ENCODE measurements at regions not wholly inside any gene's neighbourhood (a gene's known extent, or its start where the extent isn't known, plus 50 kb on each side); places are given as distances from the start of the nearest gene placed in this dataset.

DNA sequence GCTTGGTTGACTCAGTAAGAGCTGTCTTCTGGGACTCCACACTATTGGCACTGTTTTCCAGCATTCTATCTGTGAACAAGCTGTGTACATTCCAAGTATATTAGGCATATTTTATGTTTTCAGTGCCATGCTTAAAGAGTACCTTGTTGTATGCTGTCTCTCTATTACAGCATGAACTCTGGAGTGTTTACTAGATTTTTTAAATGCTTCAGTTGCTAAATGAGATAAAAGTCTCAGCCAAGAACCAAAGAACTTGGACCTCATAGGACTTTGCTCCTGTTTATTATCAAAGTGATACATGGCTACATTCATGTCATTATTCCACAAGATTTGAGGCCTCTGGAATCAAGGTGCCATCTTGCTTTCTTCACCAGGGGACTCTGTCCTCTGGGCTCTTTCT, 167.2 kb downstream of the C9orf152 start:
- POLR2A ChIA-PET: no interaction called here
- peaks cover 4% of the 10 kb centered on the region for H3K9me3 Mint-ChIP-seq

DNA sequence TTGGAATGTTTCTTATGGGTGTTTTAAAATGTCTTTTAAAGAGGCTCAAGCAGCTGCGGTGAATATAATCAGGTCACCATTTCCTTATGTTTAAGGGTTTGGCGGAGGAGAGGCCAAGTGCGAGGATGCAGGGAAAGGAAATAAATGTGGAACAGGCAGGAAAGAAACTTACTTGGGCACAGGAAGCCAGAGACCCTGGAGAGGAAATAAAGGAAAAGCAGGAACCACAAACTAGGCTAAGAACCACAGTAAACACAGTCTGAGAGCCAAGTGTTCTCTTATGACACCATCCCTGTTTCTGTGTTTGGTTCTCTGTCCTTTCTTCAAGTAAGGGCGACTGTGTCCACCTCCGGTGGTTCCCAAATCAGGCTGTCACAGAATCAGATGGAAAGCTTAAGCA, 166.5 kb downstream of the C9orf152 start:
- ChIA-PET CTCF (no interaction called here), POLR2A (no interaction called here)
- peaks cover 4% of the 10 kb centered on the region for H3K9me3 Mint-ChIP-seq
- H3K4me3 Mint-ChIP-seq: no peak overlapping the region
- H3K36me3 Mint-ChIP-seq: peaks cover 3% of the 10 kb centered on the region; the same call in 1 of the 2 replicates
- no peaks in the 10 kb centered on the region for H3K27me3 Mint-ChIP-seq (ENCODE audit: low read depth)
- ATAC-seq (no peak), DNase-seq (ENCODE audit: low spot score) (no peak)
- peaks cover 14% of the 10 kb centered on the region for H3K4me1 Mint-ChIP-seq
- H3K27ac Mint-ChIP-seq: no peak overlapping the region
- TF ChIP-seq, protein P1, sequence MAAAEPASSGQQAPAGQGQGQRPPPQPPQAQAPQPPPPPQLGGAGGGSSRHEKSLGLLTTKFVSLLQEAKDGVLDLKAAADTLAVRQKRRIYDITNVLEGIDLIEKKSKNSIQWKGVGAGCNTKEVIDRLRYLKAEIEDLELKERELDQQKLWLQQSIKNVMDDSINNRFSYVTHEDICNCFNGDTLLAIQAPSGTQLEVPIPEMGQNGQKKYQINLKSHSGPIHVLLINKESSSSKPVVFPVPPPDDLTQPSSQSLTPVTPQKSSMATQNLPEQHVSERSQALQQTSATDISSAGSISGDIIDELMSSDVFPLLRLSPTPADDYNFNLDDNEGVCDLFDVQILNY (CRISPR knock-in tag; IDR thresholded peaks at IDR 0.05): no peak
- no peak for TF ChIP-seq ZBTB21 (CRISPR knock-in tag; IDR thresholded peaks at IDR 0.05; ENCODE audit: borderline replicate concordance)
- TF ChIP-seq, protein P2, sequence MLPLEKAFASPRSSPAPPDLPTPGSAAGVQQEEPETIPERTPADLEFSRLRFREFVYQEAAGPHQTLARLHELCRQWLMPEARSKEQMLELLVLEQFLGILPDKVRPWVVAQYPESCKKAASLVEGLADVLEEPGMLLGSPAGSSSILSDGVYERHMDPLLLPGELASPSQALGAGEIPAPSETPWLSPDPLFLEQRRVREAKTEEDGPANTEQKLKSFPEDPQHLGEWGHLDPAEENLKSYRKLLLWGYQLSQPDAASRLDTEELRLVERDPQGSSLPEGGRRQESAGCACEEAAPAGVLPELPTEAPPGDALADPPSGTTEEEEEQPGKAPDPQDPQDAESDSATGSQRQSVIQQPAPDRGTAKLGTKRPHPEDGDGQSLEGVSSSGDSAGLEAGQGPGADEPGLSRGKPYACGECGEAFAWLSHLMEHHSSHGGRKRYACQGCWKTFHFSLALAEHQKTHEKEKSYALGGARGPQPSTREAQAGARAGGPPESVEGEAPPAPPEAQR (CRISPR knock-in tag; IDR thresholded peaks at IDR 0.05): no peak
- TF ChIP-seq, protein P3, sequence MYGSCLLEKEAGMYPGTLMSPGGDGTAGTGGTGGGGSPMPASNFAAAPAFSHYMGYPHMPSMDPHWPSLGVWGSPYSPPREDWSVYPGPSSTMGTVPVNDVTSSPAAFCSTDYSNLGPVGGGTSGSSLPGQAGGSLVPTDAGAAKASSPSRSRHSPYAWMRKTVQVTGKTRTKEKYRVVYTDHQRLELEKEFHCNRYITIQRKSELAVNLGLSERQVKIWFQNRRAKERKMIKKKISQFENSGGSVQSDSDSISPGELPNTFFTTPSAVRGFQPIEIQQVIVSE (CRISPR knock-in tag; IDR thresholded peaks at IDR 0.05; ENCODE audit: borderline replicate concordance): no peak
- no peak for TF ChIP-seq JUN (CRISPR knock-in tag; IDR thresholded peaks at IDR 0.05)
- TF ChIP-seq, protein P4, sequence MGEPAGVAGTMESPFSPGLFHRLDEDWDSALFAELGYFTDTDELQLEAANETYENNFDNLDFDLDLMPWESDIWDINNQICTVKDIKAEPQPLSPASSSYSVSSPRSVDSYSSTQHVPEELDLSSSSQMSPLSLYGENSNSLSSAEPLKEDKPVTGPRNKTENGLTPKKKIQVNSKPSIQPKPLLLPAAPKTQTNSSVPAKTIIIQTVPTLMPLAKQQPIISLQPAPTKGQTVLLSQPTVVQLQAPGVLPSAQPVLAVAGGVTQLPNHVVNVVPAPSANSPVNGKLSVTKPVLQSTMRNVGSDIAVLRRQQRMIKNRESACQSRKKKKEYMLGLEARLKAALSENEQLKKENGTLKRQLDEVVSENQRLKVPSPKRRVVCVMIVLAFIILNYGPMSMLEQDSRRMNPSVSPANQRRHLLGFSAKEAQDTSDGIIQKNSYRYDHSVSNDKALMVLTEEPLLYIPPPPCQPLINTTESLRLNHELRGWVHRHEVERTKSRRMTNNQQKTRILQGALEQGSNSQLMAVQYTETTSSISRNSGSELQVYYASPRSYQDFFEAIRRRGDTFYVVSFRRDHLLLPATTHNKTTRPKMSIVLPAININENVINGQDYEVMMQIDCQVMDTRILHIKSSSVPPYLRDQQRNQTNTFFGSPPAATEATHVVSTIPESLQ (CRISPR knock-in tag; IDR thresholded peaks at IDR 0.05): no peak
- TF ChIP-seq, protein P5, sequence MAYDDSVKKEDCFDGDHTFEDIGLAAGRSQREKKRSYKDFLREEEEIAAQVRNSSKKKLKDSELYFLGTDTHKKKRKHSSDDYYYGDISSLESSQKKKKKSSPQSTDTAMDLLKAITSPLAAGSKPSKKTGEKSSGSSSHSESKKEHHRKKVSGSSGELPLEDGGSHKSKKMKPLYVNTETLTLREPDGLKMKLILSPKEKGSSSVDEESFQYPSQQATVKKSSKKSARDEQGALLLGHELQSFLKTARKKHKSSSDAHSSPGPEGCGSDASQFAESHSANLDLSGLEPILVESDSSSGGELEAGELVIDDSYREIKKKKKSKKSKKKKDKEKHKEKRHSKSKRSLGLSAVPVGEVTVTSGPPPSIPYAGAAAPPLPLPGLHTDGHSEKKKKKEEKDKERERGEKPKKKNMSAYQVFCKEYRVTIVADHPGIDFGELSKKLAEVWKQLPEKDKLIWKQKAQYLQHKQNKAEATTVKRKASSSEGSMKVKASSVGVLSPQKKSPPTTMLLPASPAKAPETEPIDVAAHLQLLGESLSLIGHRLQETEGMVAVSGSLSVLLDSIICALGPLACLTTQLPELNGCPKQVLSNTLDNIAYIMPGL (CRISPR knock-in tag; IDR thresholded peaks at IDR 0.05): no peak
- TF ChIP-seq, protein P6, sequence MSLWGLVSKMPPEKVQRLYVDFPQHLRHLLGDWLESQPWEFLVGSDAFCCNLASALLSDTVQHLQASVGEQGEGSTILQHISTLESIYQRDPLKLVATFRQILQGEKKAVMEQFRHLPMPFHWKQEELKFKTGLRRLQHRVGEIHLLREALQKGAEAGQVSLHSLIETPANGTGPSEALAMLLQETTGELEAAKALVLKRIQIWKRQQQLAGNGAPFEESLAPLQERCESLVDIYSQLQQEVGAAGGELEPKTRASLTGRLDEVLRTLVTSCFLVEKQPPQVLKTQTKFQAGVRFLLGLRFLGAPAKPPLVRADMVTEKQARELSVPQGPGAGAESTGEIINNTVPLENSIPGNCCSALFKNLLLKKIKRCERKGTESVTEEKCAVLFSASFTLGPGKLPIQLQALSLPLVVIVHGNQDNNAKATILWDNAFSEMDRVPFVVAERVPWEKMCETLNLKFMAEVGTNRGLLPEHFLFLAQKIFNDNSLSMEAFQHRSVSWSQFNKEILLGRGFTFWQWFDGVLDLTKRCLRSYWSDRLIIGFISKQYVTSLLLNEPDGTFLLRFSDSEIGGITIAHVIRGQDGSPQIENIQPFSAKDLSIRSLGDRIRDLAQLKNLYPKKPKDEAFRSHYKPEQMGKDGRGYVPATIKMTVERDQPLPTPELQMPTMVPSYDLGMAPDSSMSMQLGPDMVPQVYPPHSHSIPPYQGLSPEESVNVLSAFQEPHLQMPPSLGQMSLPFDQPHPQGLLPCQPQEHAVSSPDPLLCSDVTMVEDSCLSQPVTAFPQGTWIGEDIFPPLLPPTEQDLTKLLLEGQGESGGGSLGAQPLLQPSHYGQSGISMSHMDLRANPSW (CRISPR knock-in tag; conservative IDR thresholded peaks at IDR 0.05; ENCODE audit: low read depth): no peak
- TF ChIP-seq, protein P7, sequence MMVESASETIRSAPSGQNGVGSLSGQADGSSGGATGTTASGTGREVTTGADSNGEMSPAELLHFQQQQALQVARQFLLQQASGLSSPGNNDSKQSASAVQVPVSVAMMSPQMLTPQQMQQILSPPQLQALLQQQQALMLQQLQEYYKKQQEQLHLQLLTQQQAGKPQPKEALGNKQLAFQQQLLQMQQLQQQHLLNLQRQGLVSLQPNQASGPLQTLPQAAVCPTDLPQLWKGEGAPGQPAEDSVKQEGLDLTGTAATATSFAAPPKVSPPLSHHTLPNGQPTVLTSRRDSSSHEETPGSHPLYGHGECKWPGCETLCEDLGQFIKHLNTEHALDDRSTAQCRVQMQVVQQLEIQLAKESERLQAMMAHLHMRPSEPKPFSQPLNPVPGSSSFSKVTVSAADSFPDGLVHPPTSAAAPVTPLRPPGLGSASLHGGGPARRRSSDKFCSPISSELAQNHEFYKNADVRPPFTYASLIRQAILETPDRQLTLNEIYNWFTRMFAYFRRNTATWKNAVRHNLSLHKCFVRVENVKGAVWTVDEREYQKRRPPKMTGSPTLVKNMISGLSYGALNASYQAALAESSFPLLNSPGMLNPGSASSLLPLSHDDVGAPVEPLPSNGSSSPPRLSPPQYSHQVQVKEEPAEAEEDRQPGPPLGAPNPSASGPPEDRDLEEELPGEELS (CRISPR knock-in tag; IDR thresholded peaks at IDR 0.05): no peak

More for the DNA sequence above, 167.2 kb downstream of the C9orf152 start:
- no peak overlapping the region for H3K27ac Mint-ChIP-seq
- H3K36me3 Mint-ChIP-seq: peaks cover 3% of the 10 kb centered on the region; the same call in 1 of the 2 replicates
- TF ChIP-seq SMAD3 (CRISPR knock-in tag; IDR thresholded peaks at IDR 0.05; ENCODE audit: borderline replicate concordance): no peak
- no peak for TF ChIP-seq GABPB1 (CRISPR knock-in tag; IDR thresholded peaks at IDR 0.05)
- no peak for TF ChIP-seq ZNF317 (CRISPR knock-in tag; IDR thresholded peaks at IDR 0.05; ENCODE audit: borderline replicate concordance, low read depth)
- no peak for TF ChIP-seq CREB1 (CRISPR knock-in tag; IDR thresholded peaks at IDR 0.05)
- TF ChIP-seq, protein P7 (CRISPR knock-in tag; IDR thresholded peaks at IDR 0.05): no peak
- TF ChIP-seq ZNF416 (CRISPR knock-in tag; IDR thresholded peaks at IDR 0.05): no peak
- TF ChIP-seq, protein P8, sequence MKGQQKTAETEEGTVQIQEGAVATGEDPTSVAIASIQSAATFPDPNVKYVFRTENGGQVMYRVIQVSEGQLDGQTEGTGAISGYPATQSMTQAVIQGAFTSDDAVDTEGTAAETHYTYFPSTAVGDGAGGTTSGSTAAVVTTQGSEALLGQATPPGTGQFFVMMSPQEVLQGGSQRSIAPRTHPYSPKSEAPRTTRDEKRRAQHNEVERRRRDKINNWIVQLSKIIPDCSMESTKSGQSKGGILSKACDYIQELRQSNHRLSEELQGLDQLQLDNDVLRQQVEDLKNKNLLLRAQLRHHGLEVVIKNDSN (CRISPR knock-in tag; IDR thresholded peaks at IDR 0.05): no peak
- TF ChIP-seq TEAD1 (CRISPR knock-in tag; IDR thresholded peaks at IDR 0.05): no peak
- TF ChIP-seq ZNF423 (CRISPR knock-in tag; IDR thresholded peaks at IDR 0.05): no peak
- TF ChIP-seq, protein P9, sequence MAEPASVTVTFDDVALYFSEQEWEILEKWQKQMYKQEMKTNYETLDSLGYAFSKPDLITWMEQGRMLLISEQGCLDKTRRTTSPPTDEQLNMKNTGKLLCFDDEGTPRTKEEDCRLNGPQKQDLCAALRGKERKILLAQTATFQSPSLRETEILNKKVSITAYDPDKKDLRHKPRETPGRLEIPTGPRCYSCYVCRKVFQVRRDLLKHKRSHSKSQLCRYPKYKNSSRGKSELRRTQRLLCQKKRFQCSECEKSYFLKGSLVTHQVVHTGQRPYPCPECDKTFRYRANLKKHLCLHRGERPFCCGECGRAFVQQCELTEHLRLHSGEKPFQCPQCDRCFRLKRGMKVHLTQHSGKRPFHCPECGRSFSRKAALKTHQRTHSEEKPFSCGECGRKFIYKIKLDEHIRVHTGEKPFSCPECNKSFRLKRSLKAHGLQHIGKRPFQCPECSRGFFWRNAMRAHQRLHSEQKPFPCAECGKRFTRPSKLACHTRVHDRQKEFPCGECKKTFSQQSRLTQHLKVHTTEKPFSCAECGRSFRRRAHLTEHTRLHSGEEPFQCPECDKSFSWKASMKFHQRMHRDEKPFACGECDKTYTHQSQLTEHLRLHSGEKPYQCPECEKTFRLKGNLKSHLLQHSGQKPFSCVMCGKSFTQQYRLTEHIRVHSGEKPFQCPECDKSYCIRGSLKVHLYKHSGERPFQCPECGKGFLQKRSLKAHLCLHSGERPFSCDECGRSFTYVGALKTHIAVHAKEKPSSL (CRISPR knock-in tag; conservative IDR thresholded peaks at IDR 0.05): no peak
- TF ChIP-seq ATF1 (CRISPR knock-in tag; IDR thresholded peaks at IDR 0.05): no peak
- CTCF ChIA-PET: no interaction called here
- ATAC-seq (no peak), DNase-seq (ENCODE audit: low spot score) (no peak)
- H3K4me3 Mint-ChIP-seq: no peak overlapping the region
- no peaks in the 10 kb centered on the region for H3K27me3 Mint-ChIP-seq (ENCODE audit: low read depth)
- peaks cover 10% of the 10 kb centered on the region for H3K4me1 Mint-ChIP-seq

All from WTC11 (cell line).